ACHN (cell line): ENCODE measurements at regions not wholly inside any gene's neighbourhood (a gene's known extent, or its start where the extent isn't known, plus 50 kb on each side); places are given as distances from the start of the nearest gene placed in this dataset.

Experiments
- DNase-seq: peaks from one replicate; pipeline ENCODE4 v3.0.0-alpha.2; 2015
- in situ Hi-C: cut with HindIII; loops from 2 replicates; pipeline ENCODE4 v1.10.0; 2017; ENCODE audit warnings: low sequenced_read_pairs, low pct_ligation_motif_present, low pct_unique_long_range_greater_than_20kb

DNA sequence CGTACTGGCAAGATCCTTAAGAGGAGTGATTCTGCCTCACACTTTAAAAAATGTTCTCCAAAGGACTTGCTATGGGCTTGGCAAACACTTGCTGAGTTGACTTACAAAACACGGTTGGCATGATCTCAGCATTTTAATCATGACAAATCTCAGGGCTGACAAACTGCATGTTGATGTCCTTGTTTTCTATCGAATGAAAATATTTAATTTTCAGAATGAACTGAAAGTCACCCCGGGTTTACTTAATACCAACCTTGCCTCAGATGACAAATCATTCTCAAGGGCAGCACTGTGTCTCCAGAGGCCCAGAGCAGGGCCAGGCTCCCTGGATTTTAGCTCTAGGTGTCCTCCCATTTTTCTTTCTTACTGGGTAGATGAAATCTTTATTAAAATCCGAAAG is 229.1 kb upstream of the ZFHX3 start:
- in situ Hi-C loops, result no loop called here
- no peak for DNase-seq

DNA sequence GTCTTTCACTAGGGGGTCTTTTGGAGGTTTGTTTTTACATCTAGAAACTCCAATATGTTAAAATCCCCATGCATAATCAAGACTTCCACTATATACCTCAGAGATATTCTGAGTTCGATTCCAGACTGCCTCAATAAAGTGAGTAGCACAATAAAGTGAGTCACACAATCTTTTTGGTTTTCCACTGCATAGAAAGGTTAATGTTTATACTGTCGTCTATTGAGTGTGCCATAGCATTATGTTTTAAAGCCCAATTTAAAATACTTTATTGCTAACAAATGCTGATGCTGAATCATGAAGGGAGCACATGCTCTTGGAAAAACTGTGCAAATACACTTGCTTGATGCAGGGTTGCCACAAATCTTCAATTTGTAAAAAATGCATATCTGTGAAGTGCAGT is 227.5 kb upstream of the ZFHX3 start:
- in situ Hi-C loops, result no loop called here
- no peak for DNase-seq

DNA sequence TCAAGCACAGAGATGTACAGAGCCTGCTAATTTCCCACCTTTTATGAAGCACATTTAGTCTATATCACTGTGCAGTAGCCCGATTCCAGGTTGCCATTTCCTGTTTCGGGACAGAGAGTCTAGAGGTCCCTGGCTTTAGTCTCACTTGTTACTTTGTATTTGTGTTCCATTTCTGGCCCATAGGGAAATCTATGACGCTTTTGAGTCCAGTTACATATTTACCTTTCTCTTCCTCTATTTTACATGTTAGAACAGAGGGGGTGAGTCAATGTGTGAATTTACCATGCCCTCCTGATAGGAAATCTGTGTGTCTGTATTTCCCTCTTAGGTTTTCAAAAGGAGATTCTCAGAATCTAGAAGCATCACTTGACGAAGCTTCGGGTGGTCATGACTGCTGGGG is 227.1 kb upstream of the ZFHX3 start:
- no peak for DNase-seq
- in situ Hi-C loops, result no loop called here

DNA sequence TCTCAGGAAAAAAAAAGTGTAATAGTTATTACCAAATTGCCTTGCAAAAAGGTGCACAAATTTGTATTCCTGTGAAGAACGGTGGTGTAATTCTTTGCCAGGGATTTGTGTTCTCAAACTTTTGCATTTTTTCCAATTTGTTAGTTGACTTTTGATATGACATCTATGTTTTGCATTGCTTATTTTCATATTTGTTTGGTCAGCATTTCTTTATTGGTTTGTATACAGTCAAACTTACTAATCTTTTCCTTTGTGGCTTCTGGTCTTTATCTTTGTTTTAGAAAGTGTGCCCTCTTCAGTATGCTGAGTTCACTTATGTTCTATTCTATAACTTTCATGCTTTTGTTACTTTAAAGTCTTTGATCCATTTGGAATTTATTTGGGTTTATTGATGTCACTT is 226.2 kb upstream of the ZFHX3 start:
- in situ Hi-C loops, result no loop called here

DNA sequence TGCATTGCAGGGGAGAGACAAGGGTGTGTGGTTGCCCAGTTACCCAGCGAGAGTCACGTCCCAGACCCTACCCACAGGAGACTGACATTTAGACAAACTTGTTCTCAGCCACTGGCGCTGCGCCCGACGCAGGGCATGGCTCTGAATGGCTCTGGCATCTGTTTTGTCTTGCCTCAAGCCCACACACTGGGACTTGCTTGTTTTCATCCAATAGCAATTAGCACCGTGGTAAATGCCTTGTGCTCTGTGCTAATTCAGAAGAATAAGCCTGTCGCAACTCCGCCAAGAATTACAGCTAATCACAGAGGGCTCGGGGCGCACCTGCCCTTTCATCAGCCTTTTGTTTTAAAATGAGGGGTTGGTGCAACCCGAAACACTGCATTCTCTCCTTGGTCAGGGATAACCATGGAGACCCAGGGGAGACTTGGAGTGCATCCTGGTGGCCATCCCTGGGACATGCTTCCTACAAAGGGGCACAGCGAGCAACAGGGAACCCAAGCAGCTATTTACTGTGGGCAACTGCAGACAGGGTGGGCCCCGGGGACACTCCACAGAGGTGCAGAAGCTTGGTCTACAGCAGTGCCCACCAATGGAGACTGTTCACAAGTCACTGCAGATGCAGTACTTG is 220.6 kb upstream of the ZFHX3 start:
- in situ Hi-C loops, result no loop called here
- no peak for DNase-seq

More for the DNA sequence above, 226.2 kb upstream of the ZFHX3 start:
- DNase-seq, result no peak

DNA sequence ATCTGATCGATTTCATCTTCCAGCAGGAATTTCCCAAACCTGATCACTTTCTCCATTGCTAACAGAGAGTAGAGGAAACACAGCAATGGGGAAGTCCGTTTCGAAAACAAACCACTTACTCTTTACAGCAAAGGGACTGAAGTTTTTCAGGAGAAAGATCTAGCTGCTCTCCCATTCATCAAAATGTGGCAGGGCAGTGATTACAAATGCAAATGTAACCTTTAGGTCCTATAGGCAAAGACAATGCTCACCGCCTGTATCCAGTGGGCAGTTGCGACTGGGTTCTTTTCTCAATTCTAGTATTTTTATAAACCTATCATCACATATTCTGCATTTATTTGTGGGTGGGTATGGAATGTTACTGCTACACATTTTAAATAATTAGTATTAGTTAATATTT is 218.0 kb upstream of the ZFHX3 start:
- no peak for DNase-seq
- in situ Hi-C loops, result no loop called here

DNA sequence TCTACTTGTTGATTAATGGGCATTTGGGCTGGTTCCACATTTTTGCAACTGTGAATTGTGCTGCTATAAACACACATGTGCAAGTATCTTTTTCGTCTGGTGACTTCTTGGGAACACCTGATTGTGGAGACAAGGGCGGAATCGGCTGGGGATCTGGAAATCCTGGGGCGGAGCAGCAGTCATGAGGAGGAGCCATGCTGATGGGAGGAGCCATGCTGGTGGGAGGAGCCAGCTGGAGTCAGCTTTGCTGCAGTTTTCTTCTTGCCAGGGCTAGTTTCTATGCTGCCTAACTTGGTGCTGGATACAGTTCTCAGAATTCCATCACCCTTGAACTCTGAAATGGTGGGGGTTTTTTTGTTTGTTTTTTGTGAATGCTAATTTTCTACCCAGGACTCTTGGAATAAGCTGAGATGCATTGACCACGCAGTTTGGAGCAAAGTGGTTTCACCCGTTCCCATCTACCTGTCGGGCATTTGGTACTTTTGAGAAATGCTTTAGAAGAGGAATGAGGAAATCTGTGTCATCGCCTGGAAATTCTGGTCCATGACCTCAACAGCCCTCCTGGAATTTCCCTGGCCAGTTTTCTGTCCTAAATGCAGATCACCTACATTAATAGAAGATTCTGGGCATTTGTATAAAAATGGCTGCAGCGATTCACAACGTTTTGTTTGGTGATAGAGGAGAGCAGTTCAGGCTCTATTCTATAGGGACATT is 217.4 kb upstream of the ZFHX3 start:
- in situ Hi-C loops, result no loop called here
- DNase-seq, result no peak

DNA sequence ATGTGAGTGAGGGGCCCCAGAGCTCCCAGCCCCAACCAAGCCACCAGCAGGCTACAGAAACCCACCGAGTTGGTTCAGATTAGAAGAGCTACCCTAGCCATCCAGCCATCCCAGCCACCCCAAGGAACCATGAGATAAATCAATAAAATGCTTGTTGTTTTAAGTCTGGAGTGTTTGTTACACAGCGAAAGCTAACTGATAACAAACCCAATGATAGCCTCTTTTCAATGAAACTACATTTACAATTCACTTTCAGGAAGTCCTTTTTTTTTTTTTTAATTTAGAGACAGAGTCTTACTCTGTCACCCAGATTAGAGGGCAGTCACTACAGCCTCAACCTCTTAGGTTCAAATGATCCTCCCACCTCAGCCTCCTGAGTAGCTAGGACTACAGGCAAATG is 215.0 kb upstream of the ZFHX3 start:
- DNase-seq, result no peak
- in situ Hi-C loops, result no loop called here

DNA sequence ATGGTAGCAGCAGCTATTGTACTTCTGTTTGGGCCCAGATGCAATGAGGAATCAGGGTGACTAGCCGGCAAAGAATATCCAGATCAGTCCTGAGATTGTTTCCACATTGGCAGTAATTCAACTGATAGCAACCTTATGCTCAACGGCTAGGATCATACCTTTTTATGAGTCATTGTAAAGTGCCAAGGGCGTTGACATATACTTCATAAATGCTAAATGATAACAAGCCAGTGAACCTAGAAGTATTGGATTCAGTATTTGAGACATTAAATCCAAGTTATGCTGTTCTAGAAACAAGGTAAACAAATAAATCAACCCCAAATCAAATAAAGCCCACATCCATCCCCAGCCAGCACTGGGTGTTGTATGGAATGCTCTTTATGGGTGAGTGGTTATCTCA is 207.1 kb upstream of the ZFHX3 start:
- no peak for DNase-seq
- in situ Hi-C loops, result no loop called here

DNA sequence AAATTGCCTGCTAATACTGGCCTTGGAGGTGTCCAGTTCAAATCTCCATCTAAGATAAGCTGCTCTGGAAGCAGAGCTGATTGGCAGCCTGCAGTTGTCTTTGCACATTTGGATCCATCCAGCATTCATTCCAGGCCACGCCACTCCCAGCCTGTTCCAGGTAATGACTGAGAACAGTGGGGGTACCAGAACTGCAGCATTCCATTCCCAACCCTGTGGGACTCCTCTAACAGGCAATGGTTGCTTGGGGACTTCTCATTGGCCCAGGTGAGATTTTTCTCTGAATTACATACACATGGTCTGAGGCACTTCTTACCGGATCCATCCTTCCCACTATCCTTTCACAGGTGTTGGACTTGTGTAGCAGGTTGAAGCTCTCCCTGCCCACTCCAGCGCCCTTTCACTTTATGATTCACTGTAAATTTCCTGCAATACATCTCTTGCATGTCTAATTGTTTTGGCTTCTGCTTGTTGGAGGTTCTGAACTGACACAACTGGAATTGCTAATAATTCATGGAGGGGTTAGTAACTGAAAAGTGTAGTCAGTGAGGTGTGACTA is 206.1 kb upstream of the ZFHX3 start:
- in situ Hi-C loops, result no loop called here

DNA sequence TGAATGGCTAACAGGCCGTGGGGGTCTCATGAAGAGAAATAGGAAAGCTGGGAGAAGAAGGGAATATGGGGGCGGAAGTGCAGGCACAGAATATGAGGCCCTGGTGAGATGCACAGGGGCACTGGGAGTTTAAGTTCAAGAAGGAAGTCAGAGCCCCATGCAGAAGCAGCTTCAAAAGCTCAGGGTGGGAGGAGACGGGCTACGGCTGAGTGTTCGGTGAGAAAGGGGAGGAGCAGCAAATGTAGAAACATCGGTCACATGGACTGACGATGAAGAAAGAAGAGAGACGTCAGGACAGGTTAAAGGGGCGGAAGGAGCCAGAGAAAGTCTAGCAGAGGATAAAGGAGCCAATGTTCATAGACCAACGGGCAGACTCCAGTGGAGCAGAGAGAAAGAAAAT is 204.5 kb upstream of the ZFHX3 start:
- DNase-seq, result no peak

More for the DNA sequence above, 206.1 kb upstream of the ZFHX3 start:
- no peak for DNase-seq

DNA sequence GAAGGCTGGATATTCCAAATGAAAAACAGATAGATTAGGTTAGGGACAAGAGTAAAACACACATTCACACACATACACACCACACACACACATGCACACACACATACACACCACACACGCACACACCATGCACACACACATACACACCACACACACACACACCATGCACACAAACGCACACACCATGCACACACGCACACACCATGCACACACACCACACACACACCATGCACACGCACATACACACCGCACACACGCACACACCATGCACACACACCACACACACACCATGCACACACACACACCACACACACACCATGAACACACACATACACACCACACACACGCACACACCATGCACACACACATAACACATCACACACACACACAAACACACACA is 203.7 kb upstream of the ZFHX3 start:
- no peak for DNase-seq
- in situ Hi-C loops, result no loop called here

More for the DNA sequence above, 204.5 kb upstream of the ZFHX3 start:
- in situ Hi-C loops, result no loop called here

DNA sequence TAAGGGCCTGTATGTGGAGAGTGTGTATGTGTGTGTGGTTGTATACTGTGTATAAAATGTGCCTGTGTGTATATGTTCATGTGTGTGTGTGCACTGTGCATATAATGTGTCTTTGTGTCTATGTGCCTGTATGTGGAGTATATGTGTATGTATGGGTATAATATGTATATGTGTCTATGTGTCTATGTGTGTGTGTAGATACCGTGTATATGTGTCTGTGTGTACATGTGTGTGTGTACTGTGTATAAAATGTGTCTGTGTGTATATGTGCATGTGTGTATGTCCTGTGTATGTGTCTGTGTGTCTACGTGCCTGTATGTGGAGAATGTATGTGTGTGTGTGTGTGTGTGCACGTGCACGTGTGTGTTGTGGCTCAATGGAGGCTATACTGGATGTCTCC is 200.4 kb upstream of the ZFHX3 start:
- in situ Hi-C loops, result no loop called here
- no peak for DNase-seq

DNA sequence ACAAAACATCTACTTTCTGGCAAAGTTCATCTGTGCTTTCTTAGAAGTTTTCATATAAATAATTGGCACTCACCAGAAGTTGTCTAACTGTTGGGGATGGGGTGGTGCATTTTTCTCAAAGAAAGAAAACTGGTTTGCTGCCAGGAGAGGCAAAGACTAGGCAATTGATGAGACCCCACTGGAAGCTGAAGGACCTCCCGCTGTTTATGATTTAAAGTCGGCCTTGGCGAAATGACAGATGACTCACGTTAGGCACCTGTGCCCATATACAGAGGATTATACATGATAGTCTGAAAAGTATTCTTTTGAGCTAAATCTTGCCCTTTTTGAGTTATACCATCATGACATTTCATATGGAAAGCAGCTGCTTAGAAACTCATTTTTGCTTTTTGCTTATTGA is 193.0 kb upstream of the ZFHX3 start:
- DNase-seq, result no peak
- in situ Hi-C loops, result no loop called here

DNA sequence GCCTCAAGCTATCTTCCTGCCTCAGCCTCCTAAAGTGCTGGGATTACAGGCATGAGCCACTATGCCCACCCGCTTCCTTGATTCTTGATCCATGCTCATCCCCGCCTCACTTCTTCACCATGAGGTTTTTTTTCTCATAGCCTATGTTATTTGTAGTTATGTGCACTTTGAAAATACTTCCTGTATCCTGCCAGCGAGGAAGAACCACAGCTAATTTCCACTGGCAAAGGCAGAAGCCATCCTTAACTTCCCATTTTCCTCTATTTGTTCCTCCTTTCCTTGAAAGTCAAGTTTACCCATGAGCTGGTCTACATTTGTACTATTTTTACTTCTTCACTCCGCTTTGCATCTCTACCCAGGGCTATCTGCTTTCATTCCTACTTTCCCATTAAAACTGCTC is 189.7 kb upstream of the ZFHX3 start:
- in situ Hi-C loops, result no loop called here
- DNase-seq, result no peak

DNA sequence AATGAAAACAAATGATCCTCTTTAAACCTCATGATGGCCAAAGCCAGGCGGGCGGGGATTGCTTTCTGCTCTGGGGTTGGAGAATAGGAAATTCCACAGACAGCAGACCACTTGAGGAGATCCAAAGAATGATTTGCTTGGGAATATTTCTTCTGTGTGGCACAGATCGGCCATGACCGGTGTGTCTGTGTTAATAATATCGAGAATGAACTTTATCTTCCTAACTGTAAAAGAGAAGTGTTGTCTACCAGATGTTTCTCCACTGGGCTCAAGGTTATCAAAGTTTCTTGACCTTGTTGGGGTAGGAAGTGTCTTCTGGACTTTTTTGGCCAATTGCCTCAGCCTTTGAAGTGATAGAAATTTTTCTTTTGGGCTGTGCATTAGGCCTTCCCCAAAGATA is 186.6 kb upstream of the ZFHX3 start:
- in situ Hi-C loops, result no loop called here
- DNase-seq, result no peak

DNA sequence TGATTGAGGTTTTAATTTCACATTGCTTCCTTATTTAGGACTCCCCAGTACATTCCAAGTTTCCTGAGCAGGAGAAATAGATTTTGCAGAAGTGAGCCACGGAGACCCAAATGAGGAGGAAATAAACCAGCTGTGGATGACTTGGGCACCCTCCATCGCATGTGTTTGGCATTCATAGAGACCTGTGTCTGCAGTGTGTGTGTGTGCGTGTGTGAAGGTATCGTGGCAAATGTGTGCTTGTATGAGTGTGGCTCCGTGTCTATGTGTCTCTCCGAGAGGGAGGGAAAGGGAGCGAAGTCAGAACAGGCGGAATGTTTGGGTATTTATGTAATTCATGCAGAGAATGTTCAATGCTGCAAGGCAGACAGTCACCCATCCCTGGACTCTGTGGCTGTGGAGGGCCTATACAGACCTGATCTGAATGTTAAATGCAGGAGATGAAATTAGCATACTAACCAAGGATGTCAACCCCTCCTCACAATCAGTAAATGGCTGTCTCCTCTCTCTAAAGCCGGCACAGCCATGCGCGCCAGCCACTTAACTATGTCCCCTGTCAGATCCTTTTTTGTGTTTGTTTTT is 186.0 kb upstream of the ZFHX3 start:
- in situ Hi-C loops, result no loop called here
- no peak for DNase-seq

DNA sequence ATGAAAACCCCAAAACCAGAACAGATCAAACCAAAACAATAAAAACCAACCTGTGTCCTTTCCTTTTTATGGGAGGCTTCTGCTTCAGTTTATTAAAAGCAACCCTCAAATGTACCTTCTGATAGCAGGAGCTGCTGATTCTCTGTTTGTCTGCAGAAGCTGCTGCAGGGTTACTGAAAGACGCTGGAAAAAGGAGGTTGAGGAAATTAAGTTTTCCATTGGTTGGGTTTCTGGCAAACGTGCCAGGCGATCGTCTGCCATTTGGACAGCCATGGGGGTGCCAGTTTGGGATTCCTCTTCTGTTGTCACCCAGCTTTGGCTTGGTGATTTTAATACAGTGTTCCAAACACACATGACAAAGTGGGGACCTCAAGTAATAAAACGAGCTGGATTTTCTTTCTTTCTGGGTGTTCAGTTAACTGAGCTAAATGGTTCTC is 185.4 kb upstream of the ZFHX3 start:
- no peak for DNase-seq
- in situ Hi-C loops, result no loop called here

DNA sequence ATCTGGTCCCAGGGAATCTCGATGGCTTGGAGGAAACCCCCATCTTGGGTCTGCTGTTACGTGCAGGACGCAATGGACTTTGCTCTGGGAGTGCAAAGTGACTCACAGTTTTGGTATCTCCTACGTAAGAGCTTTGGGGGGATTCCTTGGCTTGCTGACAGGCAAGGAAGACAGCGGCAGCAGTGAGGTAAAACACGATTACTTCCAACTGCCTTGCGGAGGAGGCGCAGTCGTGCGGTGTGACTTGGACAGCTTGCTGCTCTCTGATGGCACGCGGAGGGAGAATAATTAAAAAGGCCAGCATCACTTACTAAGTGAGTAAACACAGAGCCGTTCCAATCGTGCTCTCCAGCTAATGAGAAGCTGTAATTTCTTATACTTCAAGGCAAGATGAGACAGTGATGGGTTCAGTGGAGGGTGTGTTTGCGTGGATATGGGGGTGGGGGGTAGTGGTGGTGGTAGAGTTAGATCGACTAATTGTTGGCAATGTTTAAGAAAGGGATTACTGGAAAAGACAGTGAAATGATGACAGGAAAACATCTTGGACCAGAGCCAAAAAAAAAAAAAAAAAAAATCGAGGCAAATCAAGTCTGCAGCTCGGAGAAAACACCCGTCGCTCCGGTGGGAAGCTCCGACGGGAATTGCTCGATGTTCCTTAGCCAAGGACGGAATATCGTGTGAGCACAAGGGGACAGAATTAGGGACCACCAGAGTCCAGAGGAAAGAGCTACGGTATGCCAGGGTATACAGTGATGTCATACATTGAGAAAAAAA is 184.8 kb upstream of the ZFHX3 start:
- in situ Hi-C loops, result no loop called here
- peak; percentile 87 for DNase-seq
